HG03095 (cell line): ENCODE measurements at regions not wholly inside any gene's neighbourhood (a gene's known extent, or its start where the extent isn't known, plus 50 kb on each side); places are given as distances from the start of the nearest gene placed in this dataset.

Experiments used
- ATAC-seq: cut with Tn5 transposase; IDR thresholded peaks from one replicate; pipeline ENCODE4 v1.9.1; 2021; ENCODE audit warnings: moderate library complexity; ENCODE audit not compliant: unreplicated experiment

DNA sequence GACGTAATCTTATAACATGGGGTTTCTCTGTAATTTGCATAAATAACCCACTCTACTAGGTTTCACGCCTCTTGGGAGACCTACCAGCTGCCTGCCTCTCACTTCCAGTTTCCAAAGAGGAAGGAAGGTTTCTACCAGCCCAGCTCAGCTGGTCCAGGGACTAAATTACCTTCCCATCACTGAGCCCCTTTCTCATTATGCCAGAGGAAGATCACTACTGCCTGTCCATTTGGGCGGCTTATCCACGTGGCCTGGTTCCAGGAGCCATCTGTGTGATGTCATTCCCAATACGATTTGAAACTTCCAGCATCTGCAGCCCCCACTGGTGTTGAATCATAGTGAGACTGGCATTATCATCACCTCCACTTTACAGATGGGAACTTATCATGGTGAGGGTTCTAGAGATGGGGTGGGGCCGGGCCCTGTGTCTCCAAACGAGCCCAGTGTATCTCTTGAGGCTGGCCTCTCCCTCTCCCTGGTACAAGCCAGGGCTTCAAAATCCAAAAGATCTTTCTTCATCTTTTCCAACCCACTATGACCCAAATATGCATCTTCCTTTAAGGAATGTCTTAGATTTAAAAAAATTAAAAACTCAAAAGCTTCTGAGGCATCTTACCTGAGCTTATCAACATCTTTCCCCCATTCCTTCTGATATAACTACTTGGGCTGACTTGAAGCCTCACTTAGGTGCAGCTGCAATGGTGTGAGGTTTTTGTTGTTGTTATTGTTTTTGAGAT is 140.8 kb downstream of the DDX1 start:
- ATAC-seq, result peak; percentile 98

DNA sequence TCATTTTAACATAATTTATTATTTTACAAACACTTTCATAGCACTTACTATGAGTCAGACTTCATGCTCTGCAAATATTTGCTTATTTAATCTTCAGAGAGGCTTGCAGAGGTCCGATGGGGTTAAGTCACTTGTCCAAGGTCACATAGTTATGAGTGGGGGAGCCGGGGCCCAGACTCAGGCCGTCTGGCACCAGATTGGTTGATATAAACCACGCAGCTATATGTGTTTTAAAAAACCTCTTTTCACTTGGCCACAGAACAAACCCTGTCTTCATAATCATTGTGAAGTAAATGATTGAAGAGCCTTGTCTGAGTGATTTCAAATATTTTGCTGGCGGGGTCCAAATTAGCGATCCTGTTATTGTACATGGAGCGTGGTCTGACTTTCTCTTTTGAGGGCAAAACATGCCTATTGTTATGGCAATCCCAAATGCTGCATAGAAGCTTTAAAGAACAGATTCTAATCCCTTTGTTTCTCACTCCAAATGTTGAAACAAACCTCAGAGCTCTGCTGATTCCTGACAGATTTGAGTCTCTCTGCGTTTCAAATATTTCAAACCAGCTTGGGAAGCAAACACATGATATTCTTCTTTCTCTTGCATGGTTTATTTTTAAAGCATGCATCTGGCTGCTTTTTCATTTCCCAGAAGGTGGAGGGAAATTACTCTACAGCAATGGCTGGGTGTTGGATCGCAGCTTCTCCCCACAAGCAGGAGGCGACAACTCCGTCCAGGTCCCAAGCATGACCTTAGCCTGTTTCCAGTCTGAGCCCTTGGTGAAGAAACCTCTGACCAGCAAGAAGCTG is 142.4 kb downstream of the DDX1 start:
- no peak for ATAC-seq

- ATAC-seq, result no peak
Measured at GRCh38 chr2:15734674-15735483, 143.2 kb downstream of the DDX1 start.

DNA sequence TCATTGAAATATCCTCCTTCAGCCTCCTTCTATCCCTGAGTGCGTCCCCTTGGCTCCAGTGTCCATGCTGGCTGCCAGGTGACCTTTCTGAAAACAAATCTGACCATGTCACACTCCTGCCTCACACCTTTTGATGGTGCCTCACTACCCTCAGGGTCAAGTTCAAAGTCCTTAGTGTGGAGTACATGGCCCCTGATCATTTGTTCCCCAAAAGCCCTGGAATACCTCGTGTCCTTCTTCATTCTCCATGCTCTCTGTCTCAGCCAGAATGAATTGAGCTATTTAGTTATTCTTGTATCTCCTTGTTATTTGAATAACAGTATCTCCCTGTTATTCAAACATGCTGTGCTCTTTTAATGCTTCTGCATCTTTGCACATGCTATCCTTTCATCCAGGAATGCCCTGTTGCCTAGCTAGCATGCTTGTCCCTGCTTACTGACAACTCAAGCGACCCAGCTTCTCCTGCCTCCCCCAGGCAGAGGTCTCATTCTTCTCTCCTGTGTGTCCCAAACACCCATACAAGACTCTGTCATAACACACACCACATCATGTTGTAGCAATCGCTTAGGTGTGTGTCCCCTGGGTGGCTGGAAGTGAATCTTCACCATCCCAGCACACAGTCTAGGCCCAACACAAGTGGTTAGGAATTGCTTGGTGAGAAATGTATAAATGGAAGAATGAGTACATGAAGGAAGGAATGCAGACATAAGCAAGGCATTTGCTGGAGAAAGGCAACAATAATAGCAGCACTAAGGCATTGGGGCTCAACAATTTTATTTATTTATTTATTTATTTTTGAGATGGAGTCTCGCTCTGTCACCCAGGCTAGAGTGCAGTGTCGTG is 144.0 kb downstream of the DDX1 start:
- ATAC-seq, result no peak

DNA sequence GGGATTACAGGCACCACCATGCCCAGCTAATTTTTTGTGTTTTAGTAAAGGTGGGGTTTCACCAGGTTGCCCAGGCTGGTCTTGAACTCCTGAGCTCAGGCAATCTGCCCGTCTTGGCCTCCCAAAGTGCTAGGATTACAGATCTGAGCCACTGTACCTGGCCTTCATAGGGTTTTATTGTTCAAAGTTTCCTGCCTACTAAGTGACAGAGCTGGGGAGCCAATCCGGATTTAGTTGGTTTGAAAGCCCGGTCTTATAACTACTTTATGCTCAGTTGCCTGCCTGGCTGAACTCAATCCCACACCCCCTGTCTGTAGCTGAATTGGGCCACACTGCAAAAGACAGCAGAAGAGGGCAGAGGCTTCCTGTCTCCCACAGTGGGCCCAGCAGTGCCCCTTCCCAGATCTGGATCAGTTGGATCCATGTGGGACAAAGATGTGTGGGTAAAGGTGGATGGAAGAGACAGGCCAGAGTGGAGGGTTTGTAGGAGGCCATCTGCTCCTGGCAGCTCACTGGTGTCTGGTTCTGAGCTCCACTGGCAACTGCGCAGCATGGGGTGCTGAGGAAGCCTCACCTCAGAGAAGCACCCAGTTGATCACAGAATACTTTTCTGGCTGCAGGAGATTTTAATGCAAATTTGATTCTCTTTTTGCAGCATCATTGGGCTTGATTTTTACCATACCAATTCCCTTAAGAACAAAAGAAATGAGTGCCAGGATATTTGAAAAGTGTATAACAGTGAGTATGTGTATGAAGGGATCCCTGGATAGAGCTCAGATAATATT is 144.9 kb downstream of the DDX1 start:
- ATAC-seq, result no peak

GRCh38 chr2:15737314-15738224 is 145.9 kb downstream of the DDX1 start:
- ATAC-seq, result no peak

GRCh38 chr2:15738225-15738546 is 146.5 kb downstream of the DDX1 start:
- ATAC-seq, result no peak

DNA sequence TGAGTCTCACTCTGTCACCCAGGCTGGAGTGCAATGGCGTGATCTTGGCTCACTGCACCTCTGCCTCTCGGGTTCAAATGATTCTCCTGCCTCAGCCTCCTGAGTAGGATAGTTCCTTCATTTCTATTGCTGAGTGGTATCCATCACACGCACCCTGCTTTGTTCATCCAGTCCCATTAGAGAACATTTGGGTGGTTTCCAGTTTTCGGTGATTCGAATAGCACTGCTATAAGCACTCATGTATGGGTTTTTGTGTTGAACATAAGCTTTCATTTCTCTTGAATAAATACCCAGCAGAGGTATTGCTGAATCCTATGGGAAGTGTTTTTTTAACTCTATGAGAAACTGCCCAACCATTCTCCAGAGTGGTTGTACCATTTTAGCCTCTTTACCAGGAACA is 147.3 kb downstream of the DDX1 start:
- no peak for ATAC-seq

- no peak for ATAC-seq
Measured at GRCh38 chr2:15744820-15745219, 153.2 kb downstream of the DDX1 start.

DNA sequence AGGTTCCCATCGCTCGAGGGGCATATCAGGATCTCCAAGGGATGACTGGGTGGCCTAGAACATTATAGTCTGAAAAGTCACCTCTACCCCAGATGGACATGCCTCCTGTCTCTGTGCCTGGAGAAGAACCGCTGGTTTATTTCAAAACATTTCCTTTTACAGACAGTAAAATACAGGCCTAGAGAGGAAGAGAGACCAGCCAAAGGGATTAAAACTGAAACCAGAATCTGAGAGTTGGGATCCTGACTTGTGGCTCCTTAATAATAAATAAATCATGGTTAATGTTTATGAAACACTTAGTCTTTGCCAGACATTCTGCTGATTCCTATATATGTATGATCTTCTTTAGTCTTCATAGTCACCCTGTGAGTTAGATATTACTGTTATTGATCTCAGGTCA is 153.7 kb downstream of the DDX1 start:
- ATAC-seq, result no peak

- no peak for ATAC-seq
Measured at GRCh38 chr2:15745907-15746702, 154.4 kb downstream of the DDX1 start.

DNA sequence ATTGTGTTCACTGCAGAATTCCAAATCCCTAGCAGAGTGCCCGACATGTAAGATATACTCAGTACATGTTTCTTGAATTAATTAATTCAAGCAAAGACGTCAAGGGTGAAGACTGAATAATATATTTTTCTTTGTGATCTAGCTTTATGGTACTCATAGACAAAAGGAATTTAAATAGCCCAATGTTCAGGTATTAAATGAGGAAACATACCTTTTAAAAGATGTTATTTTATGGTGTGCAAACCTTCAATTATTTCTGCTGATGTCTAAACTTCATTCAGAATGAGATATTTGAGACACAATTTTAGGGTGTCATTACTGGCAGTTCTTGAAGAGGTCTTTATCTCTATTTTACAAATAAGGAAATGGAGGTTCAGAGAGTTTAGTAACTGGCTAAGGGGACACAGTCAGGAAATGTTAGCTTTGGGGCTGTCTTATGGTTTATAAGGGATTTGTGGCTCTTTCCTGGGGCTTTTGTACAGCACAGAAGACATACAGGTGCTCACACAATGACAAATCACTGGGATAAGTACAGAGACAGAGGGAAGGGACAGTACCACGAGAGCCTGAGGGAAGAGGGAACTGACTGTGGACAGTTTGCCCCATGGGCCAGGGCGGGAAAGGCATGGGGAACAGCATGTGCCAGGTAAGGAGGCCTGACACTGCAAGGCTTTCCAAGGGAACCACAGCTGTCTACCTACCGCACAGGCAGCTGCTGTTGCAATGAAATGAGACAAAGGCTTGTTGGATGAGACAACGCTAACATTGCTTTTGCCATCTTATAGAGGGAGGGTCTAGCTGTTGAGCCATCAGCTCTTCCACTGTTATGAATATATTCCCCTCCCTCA is 155.3 kb downstream of the DDX1 start:
- ATAC-seq, result no peak

GRCh38 chr2:15747603-15748471 is 156.2 kb downstream of the DDX1 start:
- ATAC-seq, result no peak

DNA sequence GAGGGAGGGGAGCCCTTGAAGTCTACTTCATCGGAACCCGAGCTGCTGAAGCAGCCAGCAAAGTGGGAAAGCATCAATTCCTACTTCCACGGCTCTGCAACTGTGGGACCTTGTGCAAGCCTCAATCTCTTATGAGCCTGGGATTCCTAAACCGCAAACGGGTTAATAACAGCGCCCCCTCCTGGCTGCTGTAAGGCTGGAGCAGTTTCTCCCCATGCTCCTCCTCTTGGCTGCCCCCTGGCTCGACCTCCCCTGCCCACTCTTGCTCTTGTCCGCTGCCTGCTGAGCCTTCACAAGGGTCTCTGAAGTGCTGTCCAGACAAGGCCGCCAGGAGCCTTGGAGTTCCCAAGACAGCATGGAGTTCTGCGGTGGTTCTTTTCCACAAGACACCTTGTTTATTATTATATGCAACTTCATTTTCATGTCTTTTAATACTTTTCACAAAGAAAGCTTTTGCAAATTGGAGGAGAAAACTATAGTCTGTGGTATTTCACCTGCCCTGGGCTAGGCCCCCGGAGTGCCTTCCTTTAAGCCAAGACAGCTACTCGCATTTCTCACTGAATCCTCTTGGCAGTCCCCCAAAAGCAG is 157.2 kb downstream of the DDX1 start:
- ATAC-seq, result no peak

- ATAC-seq, result no peak
Measured at GRCh38 chr2:15749460-15750432, 158.1 kb downstream of the DDX1 start.
